Left renal pelvis (tissue), 4 donors: ENCODE measurements at regions not wholly inside any gene's neighbourhood (a gene's known extent, or its start where the extent isn't known, plus 50 kb on each side); places are given as distances from the start of the nearest gene placed in this dataset.
"Not testable (repeated sequence)": the region's sequence is repeated elsewhere in the genome, so short reads cannot be mapped to it uniquely, and the experiment has no call there.

ENCODE experiments used
- DNase-seq, 4 donors: peaks; one replicate each; pipeline ENCODE4 v3.0.0-alpha.2; 2013; ENCODE audit warnings: low read depth in 4 of 4, low spot score in 3 of 4

GRCh38 chr5:28408186-28408585, 1369.8 kb upstream of the CDH9 start:
- no peak for DNase-seq

- no peak for DNase-seq
Observed at GRCh38 chr5:28404363-28405071, 1366.1 kb upstream of the CDH9 start.

- DNase-seq = no peak
Observed at GRCh38 chr5:28403846-28404245, 1365.5 kb upstream of the CDH9 start.

- no peak for DNase-seq
Observed at GRCh38 chr5:28402590-28403301, 1364.4 kb upstream of the CDH9 start.

GRCh38 chr5:28400076-28400475, 1361.7 kb upstream of the CDH9 start:
- no peak for DNase-seq

GRCh38 chr5:28399211-28399610, 1360.8 kb upstream of the CDH9 start:
- no peak for DNase-seq

GRCh38 chr5:28398185-28398584, 1359.8 kb upstream of the CDH9 start:
- DNase-seq = no peak

GRCh38 chr5:28397502-28397941, 1359.1 kb upstream of the CDH9 start:
- peak; percentile 14 to 47 (median 20) for DNase-seq

- DNase-seq = no peak
Observed at GRCh38 chr5:28391277-28391676, 1352.9 kb upstream of the CDH9 start.

GRCh38 chr5:28390341-28390740, 1352.0 kb upstream of the CDH9 start:
- no peak for DNase-seq

GRCh38 chr5:28389727-28390126, 1351.3 kb upstream of the CDH9 start:
- DNase-seq = not testable (repeated sequence)

- DNase-seq = no peak
Observed at GRCh38 chr5:28388428-28388827, 1350.0 kb upstream of the CDH9 start.

- DNase-seq = no peak
Observed at GRCh38 chr5:28386712-28387111, 1348.3 kb upstream of the CDH9 start.

GRCh38 chr5:28380167-28380566, 1341.8 kb upstream of the CDH9 start:
- no peak for DNase-seq

- no peak for DNase-seq
Observed at GRCh38 chr5:28374492-28374967, 1336.1 kb upstream of the CDH9 start.

- no peak for DNase-seq
Observed at GRCh38 chr5:28370896-28371295, 1332.5 kb upstream of the CDH9 start.

GRCh38 chr5:28369418-28369817, 1331.0 kb upstream of the CDH9 start:
- DNase-seq = no peak

- no peak for DNase-seq
Observed at GRCh38 chr5:28355831-28356230, 1317.4 kb upstream of the CDH9 start.

- no peak for DNase-seq
Observed at GRCh38 chr5:28346696-28347095, 1308.3 kb upstream of the CDH9 start.

- DNase-seq = no peak
Observed at GRCh38 chr5:28344836-28345433, 1306.5 kb upstream of the CDH9 start.

GRCh38 chr5:28329176-28329575, 1290.8 kb upstream of the CDH9 start:
- no peak for DNase-seq

- no peak for DNase-seq
Observed at GRCh38 chr5:28328681-28329080, 1290.3 kb upstream of the CDH9 start.
